ENCODE measurements at regions not wholly inside any gene's neighbourhood (a gene's known extent, or its start where the extent isn't known, plus 50 kb on each side); places are given as distances from the start of the nearest gene placed in this dataset.

GRCh38 chr2:223669453-223670225, 67.5 kb upstream of the SCG2 start:
- Histone ChIP-seq H3F3A (replicated peaks; ENCODE audit: low read depth) (no peaks in the 10 kb centered on the region), H3K27ac (ENCODE audit: low read depth) (no peak overlapping the region), H4K20me1 (replicated peaks; ENCODE audit: insufficient read depth) (no peaks in the 10 kb centered on the region), H2AFZ (no peak overlapping the region), H3K4me2 (no peak overlapping the region), H3K27me3 (ENCODE audit: insufficient read depth) (no peaks in the 10 kb centered on the region), H3K79me2 (replicated peaks; ENCODE audit: insufficient read depth) (no peaks in the 10 kb centered on the region), H3K4me1 (ENCODE audit: insufficient read depth) (peaks cover 3% of the 10 kb centered on the region; the same call in 1 of the 2 replicates), H3K9me2 (ENCODE audit: insufficient read depth) (peaks cover 4% of the 10 kb centered on the region; the same call in 1 of the 2 replicates), H3K4me3 (no peak overlapping the region), H3K36me3 (ENCODE audit: insufficient read depth) (no peaks in the 10 kb centered on the region)
- H3K4me1 Mint-ChIP-seq: peaks cover 8% of the 10 kb centered on the region
- peaks cover 2% of the 10 kb centered on the region for H3K27me3 Mint-ChIP-seq (ENCODE audit: insufficient read depth, low read depth, poor library complexity)
- no peak overlapping the region for H3K4me3 Mint-ChIP-seq
- H3K9me3 Mint-ChIP-seq: no peaks in the 10 kb centered on the region; the same call in 2 of the 3 replicates
- ATAC-seq (no peak), DNase-seq (ENCODE audit: low spot score) (no peak)
- no peak overlapping the region for H3K27ac Mint-ChIP-seq
- no peak for TF ChIP-seq ZNF331 (CRISPR knock-in tag; IDR thresholded peaks at IDR 0.05; ENCODE audit: low read depth)
- no peak for TF ChIP-seq POLR2AphosphoS5 (IDR thresholded peaks at IDR 0.05; ENCODE audit: low read depth)
- TF ChIP-seq, protein P1, sequence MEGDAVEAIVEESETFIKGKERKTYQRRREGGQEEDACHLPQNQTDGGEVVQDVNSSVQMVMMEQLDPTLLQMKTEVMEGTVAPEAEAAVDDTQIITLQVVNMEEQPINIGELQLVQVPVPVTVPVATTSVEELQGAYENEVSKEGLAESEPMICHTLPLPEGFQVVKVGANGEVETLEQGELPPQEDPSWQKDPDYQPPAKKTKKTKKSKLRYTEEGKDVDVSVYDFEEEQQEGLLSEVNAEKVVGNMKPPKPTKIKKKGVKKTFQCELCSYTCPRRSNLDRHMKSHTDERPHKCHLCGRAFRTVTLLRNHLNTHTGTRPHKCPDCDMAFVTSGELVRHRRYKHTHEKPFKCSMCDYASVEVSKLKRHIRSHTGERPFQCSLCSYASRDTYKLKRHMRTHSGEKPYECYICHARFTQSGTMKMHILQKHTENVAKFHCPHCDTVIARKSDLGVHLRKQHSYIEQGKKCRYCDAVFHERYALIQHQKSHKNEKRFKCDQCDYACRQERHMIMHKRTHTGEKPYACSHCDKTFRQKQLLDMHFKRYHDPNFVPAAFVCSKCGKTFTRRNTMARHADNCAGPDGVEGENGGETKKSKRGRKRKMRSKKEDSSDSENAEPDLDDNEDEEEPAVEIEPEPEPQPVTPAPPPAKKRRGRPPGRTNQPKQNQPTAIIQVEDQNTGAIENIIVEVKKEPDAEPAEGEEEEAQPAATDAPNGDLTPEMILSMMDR (conservative IDR thresholded peaks at IDR 0.05; ENCODE audit: low read depth in 2 of 2): no peak
- no peaks in the 10 kb centered on the region for H3K36me3 Mint-ChIP-seq (ENCODE audit: low read depth)

GRCh38 chr2:223668302-223668998, 66.3 kb upstream of the SCG2 start:
- Histone ChIP-seq H3K9me2 (ENCODE audit: insufficient read depth) (peaks cover 4% of the 10 kb centered on the region; the same call in 1 of the 2 replicates), H3K27ac (ENCODE audit: low read depth) (no peak overlapping the region), H3K4me1 (ENCODE audit: insufficient read depth) (peaks cover 3% of the 10 kb centered on the region; the same call in 1 of the 2 replicates), H3K4me2 (no peak overlapping the region), H3F3A (replicated peaks; ENCODE audit: low read depth) (no peaks in the 10 kb centered on the region), H3K36me3 (ENCODE audit: insufficient read depth) (no peaks in the 10 kb centered on the region), H3K79me2 (replicated peaks; ENCODE audit: insufficient read depth) (no peaks in the 10 kb centered on the region), H3K4me3 (no peak overlapping the region), H4K20me1 (replicated peaks; ENCODE audit: insufficient read depth) (no peaks in the 10 kb centered on the region), H2AFZ (no peak overlapping the region), H3K27me3 (ENCODE audit: insufficient read depth) (no peaks in the 10 kb centered on the region)
- DNase-seq (ENCODE audit: low spot score): no peak
- ATAC-seq: no peak
- H3K27me3 Mint-ChIP-seq (ENCODE audit: insufficient read depth, low read depth, poor library complexity): peaks cover 2% of the 10 kb centered on the region
- H3K36me3 Mint-ChIP-seq (ENCODE audit: low read depth): no peaks in the 10 kb centered on the region
- H3K27ac Mint-ChIP-seq: no peak overlapping the region
- H3K9me3 Mint-ChIP-seq: no peaks in the 10 kb centered on the region; the same call in 2 of the 3 replicates
- peaks cover 8% of the 10 kb centered on the region for H3K4me1 Mint-ChIP-seq
- H3K4me3 Mint-ChIP-seq: no peak overlapping the region
- TF ChIP-seq ZNF462 (CRISPR knock-in tag; IDR thresholded peaks at IDR 0.05) (no peak), JUNB (IDR thresholded peaks at IDR 0.05; ENCODE audit: unreplicated experiment) (no peak), NANOG (IDR thresholded peaks at IDR 0.05; ENCODE audit: borderline replicate concordance) (no peak), ZNF331 (CRISPR knock-in tag; IDR thresholded peaks at IDR 0.05; ENCODE audit: low read depth) (no peak), EZH2phosphoT487 (IDR thresholded peaks at IDR 0.05; ENCODE audit: unreplicated experiment) (no peak), ETS1 (IDR thresholded peaks at IDR 0.05) (no peak)
- TF ChIP-seq, protein P1 (conservative IDR thresholded peaks at IDR 0.05; ENCODE audit: low read depth in 2 of 2): no peak

Data from GM23338 (cell line).